GM23338 (cell line): ENCODE measurements at regions not wholly inside any gene's neighbourhood (a gene's known extent, or its start where the extent isn't known, plus 50 kb on each side); places are given as distances from the start of the nearest gene placed in this dataset.

Experiments used
- ATAC-seq: fragments of 200-7000 bp; cut with Tn5 transposase; 3 replicates; pipeline ENCODE4 v1.9.1; 2020
- DNase-seq: peaks from one replicate; pipeline ENCODE4 v3.0.0-alpha.2; 2015; ENCODE audit warnings: low spot score
- H2AFZ ChIP-seq: fragments of 200-600 bp; sonication (generic); 2 replicates; pipeline ENCODE4 v1.8.0; 2016; ENCODE audit warnings: antibody characterized with exemption, mild to moderate bottlenecking, moderate library complexity
- H3F3A ChIP-seq: fragments of 200-600 bp; sonication (generic); replicated peaks from 2 replicates; pipeline ENCODE4 v1.8.0; 2017; ENCODE audit warnings: antibody characterized with exemption, mixed run types, low read depth
- H3K27ac ChIP-seq: fragments of 200-600 bp; sonication (generic); 2 replicates; pipeline ENCODE4 v1.6.1; 2016; ENCODE audit warnings: low read depth
- H3K27me3 ChIP-seq: fragments of 200-600 bp; sonication (generic); 2 replicates; pipeline ENCODE4 v1.8.0; 2016; ENCODE audit warnings: mild to moderate bottlenecking, mixed run types, moderate library complexity; ENCODE audit not compliant: insufficient read depth
- H3K36me3 ChIP-seq: fragments of 200-600 bp; sonication (generic); 2 replicates; pipeline ENCODE4 v1.8.0; 2016; ENCODE audit warnings: mild to moderate bottlenecking; ENCODE audit not compliant: insufficient read depth
- H3K4me1 ChIP-seq: fragments of 200-600 bp; sonication (generic); 2 replicates; pipeline ENCODE4 v1.8.0; 2016; ENCODE audit warnings: mild to moderate bottlenecking, moderate library complexity; ENCODE audit not compliant: insufficient read depth
- H3K4me2 ChIP-seq: fragments of 200-600 bp; sonication (generic); 2 replicates; pipeline ENCODE4 v1.7.1; 2017; ENCODE audit warnings: mixed run types
- H3K4me3 ChIP-seq: fragments of 200-600 bp; sonication (generic); 2 replicates; pipeline ENCODE4 v1.6.1; 2016; ENCODE audit warnings: mixed run types
- H3K79me2 ChIP-seq: fragments of 200-600 bp; sonication (generic); replicated peaks from 2 replicates; pipeline ENCODE4 v1.8.0; 2017; ENCODE audit warnings: mild to moderate bottlenecking; ENCODE audit not compliant: insufficient read depth
- H3K9me2 ChIP-seq: fragments of 200-600 bp; sonication (generic); 2 replicates; pipeline ENCODE4 v1.8.0; 2017; ENCODE audit not compliant: insufficient read depth
- H4K20me1 ChIP-seq: fragments of 200-600 bp; sonication (generic); replicated peaks from 2 replicates; pipeline ENCODE4 v1.8.0; 2017; ENCODE audit warnings: mild to moderate bottlenecking; ENCODE audit not compliant: insufficient read depth
- H3K27ac Mint-ChIP-seq: 2 replicates; pipeline ENCODE4 v1.8.0; 2020; ENCODE audit warnings: inconsistent platforms, mild to moderate bottlenecking, moderate library complexity, mixed read lengths
- H3K27me3 Mint-ChIP-seq: 3 replicates; pipeline ENCODE4 v1.8.0; 2022; ENCODE audit warnings: low read depth, mild to moderate bottlenecking, moderate library complexity, mixed read lengths, inconsistent platforms; ENCODE audit not compliant: insufficient read depth, poor library complexity
- H3K36me3 Mint-ChIP-seq: 3 replicates; pipeline ENCODE4 v1.8.0; 2021; ENCODE audit warnings: low read depth, mild to moderate bottlenecking, inconsistent platforms, moderate library complexity, mixed read lengths
- H3K4me1 Mint-ChIP-seq: 3 replicates; pipeline ENCODE4 v1.8.0; 2020; ENCODE audit warnings: mild to moderate bottlenecking, inconsistent platforms, mixed read lengths
- H3K4me3 Mint-ChIP-seq: 3 replicates; pipeline ENCODE4 v1.8.0; 2021; ENCODE audit warnings: moderate library complexity, mild to moderate bottlenecking, inconsistent platforms, mixed read lengths
- H3K9me3 Mint-ChIP-seq: 3 replicates; pipeline ENCODE4 v1.8.0; 2020; ENCODE audit warnings: moderate library complexity, mild to moderate bottlenecking, inconsistent platforms, mixed read lengths
- CTCF ChIP-seq, 2 experiments: fragments of 200-600 bp in 1 of 2; sonication (generic) in 1 of 2; conservative IDR thresholded peaks; 2 replicates each; pipeline versions ENCODE4 v1.5.1 to v1.6.1; 2016 to 2017; ENCODE audit warnings: antibody characterized with exemption in 2 of 2, low read depth in 2 of 2, mild to moderate bottlenecking in 2 of 2, moderate library complexity in 1 of 2
- EZH2 ChIP-seq: fragments of 200-600 bp; sonication (generic); IDR thresholded peaks from one replicate; pipeline ENCODE4 v1.8.0; 2017; ENCODE audit warnings: antibody characterized with exemption, mild to moderate bottlenecking, low read depth; ENCODE audit not compliant: unreplicated experiment
- EZH2phosphoT487 ChIP-seq: fragments of 200-600 bp; sonication (generic); IDR thresholded peaks from one replicate; pipeline ENCODE4 v1.8.1; 2018; ENCODE audit warnings: antibody characterized with exemption; ENCODE audit not compliant: unreplicated experiment
- JUNB ChIP-seq: IDR thresholded peaks from one replicate; pipeline ENCODE4 v1.6.1; 2016; ENCODE audit warnings: antibody characterized with exemption; ENCODE audit not compliant: unreplicated experiment
- POLR2AphosphoS5 ChIP-seq: IDR thresholded peaks from 2 replicates; pipeline ENCODE4 v1.6.1; 2016; ENCODE audit warnings: antibody characterized with exemption, low read depth
- ZNF462 ChIP-seq: fragments of 250-450 bp; sonication (Bioruptor Pico); IDR thresholded peaks from 2 replicates; pipeline ENCODE4 v1.5.0; 2020; ENCODE audit warnings: mild to moderate bottlenecking, moderate library complexity

- TF ChIP-seq CTCF (conservative IDR thresholded peaks at IDR 0.05; ENCODE audit: low read depth in 2 of 2) (no peak), JUNB (no peak), ZNF462 (no peak)
Observed at GRCh38 chr10:23976275-23976674, 232.7 kb upstream of the KIAA1217 start (continued).

- peaks cover 6% of the 10 kb centered on the region for H3K27me3 Mint-ChIP-seq
- no peaks in the 10 kb centered on the region for H3K27me3 ChIP-seq
- no peaks in the 10 kb centered on the region for H3K36me3 Mint-ChIP-seq
- H3K79me2 ChIP-seq: no peaks in the 10 kb centered on the region
- H3K9me3 Mint-ChIP-seq: no peaks in the 10 kb centered on the region
- H3F3A ChIP-seq: no peaks in the 10 kb centered on the region
- ATAC-seq: no peak
- no peak overlapping the region for H3K4me2 ChIP-seq
- no peak overlapping the region for H3K4me3 Mint-ChIP-seq
- H3K9me2 ChIP-seq: no peaks in the 10 kb centered on the region
- peaks cover 20% of the 10 kb centered on the region for H3K4me1 Mint-ChIP-seq
- H3K27ac ChIP-seq: no peak overlapping the region
- no peak for DNase-seq
- H2AFZ ChIP-seq: no peak overlapping the region
- no peaks in the 10 kb centered on the region for H3K36me3 ChIP-seq
- H3K27ac Mint-ChIP-seq: no peak overlapping the region
- H3K4me3 ChIP-seq: no peak overlapping the region
- no peaks in the 10 kb centered on the region for H4K20me1 ChIP-seq
- H3K4me1 ChIP-seq: no peaks in the 10 kb centered on the region
- TF ChIP-seq ZNF462 (no peak), EZH2phosphoT487 (no peak), EZH2 (no peak), POLR2AphosphoS5 (no peak)
Observed at GRCh38 chr10:23978317-23978716, 230.6 kb upstream of the KIAA1217 start.
